Loucy (cell line): ENCODE measurements at regions not wholly inside any gene's neighbourhood (a gene's known extent, or its start where the extent isn't known, plus 50 kb on each side); places are given as distances from the start of the nearest gene placed in this dataset.
"Not testable (repeated sequence)": the region's sequence is repeated elsewhere in the genome, so short reads cannot be mapped to it uniquely, and the experiment has no call there.

Experiments
- CTCF ChIP-seq: fragments of 200-600 bp; sonication (generic); conservative IDR thresholded peaks from 2 replicates; pipeline ENCODE4 v1.5.1; 2014; ENCODE audit warnings: mild to moderate bottlenecking, antibody characterized with exemption, low read length
- EZH2phosphoT487 ChIP-seq: fragments of 200-600 bp; IDR thresholded peaks from 2 replicates; pipeline ENCODE4 v1.6.1; 2018; ENCODE audit warnings: antibody characterized with exemption, mild to moderate bottlenecking, moderate library complexity, borderline replicate concordance

- not testable (repeated sequence) for TF ChIP-seq CTCF, EZH2phosphoT487
Observed at GRCh38 chr9:63296848-63297247, 1988.2 kb downstream of the FOXD4L5 start.
